ENCODE measurements at regions not wholly inside any gene's neighbourhood (a gene's known extent, or its start where the extent isn't known, plus 50 kb on each side); places are given as distances from the start of the nearest gene placed in this dataset.

GRCh38 chr2:189374481-189374880 is 66.8 kb upstream of the WDR75 start:
- Histone ChIP-seq H3K4me1 (ENCODE audit: control insufficient read depth, low read depth, low read length) (peaks cover 7% of the 10 kb centered on the region), H3K9me3 (ENCODE audit: control insufficient read depth, low read depth, low read length) (no peaks in the 10 kb centered on the region), H3K27ac (ENCODE audit: low read length) (no peak overlapping the region), H3K4me3 (ENCODE audit: low read length) (no peak overlapping the region), H3K9ac (ENCODE audit: low read length) (no peak overlapping the region), H3K36me3 (ENCODE audit: control insufficient read depth, low read depth, low read length) (no peaks in the 10 kb centered on the region), H3K27me3 (ENCODE audit: control insufficient read depth, insufficient read depth, low read length) (no peaks in the 10 kb centered on the region)

- no peaks in the 10 kb centered on the region for H3K27me3 ChIP-seq (ENCODE audit: control insufficient read depth, insufficient read depth, low read length)
- H3K36me3 ChIP-seq (ENCODE audit: control insufficient read depth, low read depth, low read length), result no peaks in the 10 kb centered on the region
- H3K9me3 ChIP-seq (ENCODE audit: control insufficient read depth, low read depth, low read length), result no peaks in the 10 kb centered on the region
- H3K27ac ChIP-seq (ENCODE audit: low read length), result no peak overlapping the region
- no peak overlapping the region for H3K4me3 ChIP-seq (ENCODE audit: low read length)
- H3K4me1 ChIP-seq (ENCODE audit: control insufficient read depth, low read depth, low read length), result peaks cover 16% of the 10 kb centered on the region
- no peak overlapping the region for H3K9ac ChIP-seq (ENCODE audit: low read length)
Observed at GRCh38 chr2:189375842-189376241, 65.4 kb upstream of the WDR75 start.

- Histone ChIP-seq H3K4me1 (ENCODE audit: control insufficient read depth, low read depth, low read length) (peaks cover 17% of the 10 kb centered on the region), H3K9me3 (ENCODE audit: control insufficient read depth, low read depth, low read length) (no peaks in the 10 kb centered on the region), H3K4me3 (ENCODE audit: low read length) (no peak overlapping the region), H3K27ac (ENCODE audit: low read length) (peak overlapping the region; percentile 5), H3K36me3 (ENCODE audit: control insufficient read depth, low read depth, low read length) (no peaks in the 10 kb centered on the region), H3K9ac (ENCODE audit: low read length) (no peak overlapping the region), H3K27me3 (ENCODE audit: control insufficient read depth, insufficient read depth, low read length) (no peaks in the 10 kb centered on the region)
Observed at GRCh38 chr2:189379287-189379630, 62.0 kb upstream of the WDR75 start.

- Histone ChIP-seq H3K36me3 (ENCODE audit: control insufficient read depth, low read depth, low read length) (no peaks in the 10 kb centered on the region), H3K9ac (ENCODE audit: low read length) (no peak overlapping the region), H3K27ac (ENCODE audit: low read length) (no peak overlapping the region), H3K9me3 (ENCODE audit: control insufficient read depth, low read depth, low read length) (no peaks in the 10 kb centered on the region), H3K4me3 (ENCODE audit: low read length) (no peak overlapping the region), H3K4me1 (ENCODE audit: control insufficient read depth, low read depth, low read length) (peaks cover 17% of the 10 kb centered on the region), H3K27me3 (ENCODE audit: control insufficient read depth, insufficient read depth, low read length) (no peaks in the 10 kb centered on the region)
Observed at GRCh38 chr2:189379731-189380261, 61.5 kb upstream of the WDR75 start.

GRCh38 chr2:189382668-189383067 is 58.6 kb upstream of the WDR75 start:
- Histone ChIP-seq H3K36me3 (ENCODE audit: control insufficient read depth, low read depth, low read length) (no peaks in the 10 kb centered on the region), H3K27me3 (ENCODE audit: control insufficient read depth, insufficient read depth, low read length) (no peaks in the 10 kb centered on the region), H3K9me3 (ENCODE audit: control insufficient read depth, low read depth, low read length) (no peaks in the 10 kb centered on the region), H3K27ac (ENCODE audit: low read length) (no peak overlapping the region), H3K4me1 (ENCODE audit: control insufficient read depth, low read depth, low read length) (peaks cover 17% of the 10 kb centered on the region), H3K9ac (ENCODE audit: low read length) (no peak overlapping the region), H3K4me3 (ENCODE audit: low read length) (no peak overlapping the region)

GRCh38 chr2:189386741-189387140 is 54.5 kb upstream of the WDR75 start:
- Histone ChIP-seq H3K36me3 (ENCODE audit: control insufficient read depth, low read depth, low read length) (no peaks in the 10 kb centered on the region), H3K4me3 (ENCODE audit: low read length) (no peak overlapping the region), H3K9me3 (ENCODE audit: control insufficient read depth, low read depth, low read length) (no peaks in the 10 kb centered on the region), H3K9ac (ENCODE audit: low read length) (no peak overlapping the region), H3K27ac (ENCODE audit: low read length) (no peak overlapping the region), H3K4me1 (ENCODE audit: control insufficient read depth, low read depth, low read length) (no peaks in the 10 kb centered on the region), H3K27me3 (ENCODE audit: control insufficient read depth, insufficient read depth, low read length) (no peaks in the 10 kb centered on the region)

- H3K4me3 ChIP-seq (ENCODE audit: low read length), result no peak overlapping the region
- no peaks in the 10 kb centered on the region for H3K36me3 ChIP-seq (ENCODE audit: control insufficient read depth, low read depth, low read length)
- H3K9me3 ChIP-seq (ENCODE audit: control insufficient read depth, low read depth, low read length), result no peaks in the 10 kb centered on the region
- H3K9ac ChIP-seq (ENCODE audit: low read length), result no peak overlapping the region
- no peaks in the 10 kb centered on the region for H3K27me3 ChIP-seq (ENCODE audit: control insufficient read depth, insufficient read depth, low read length)
- no peak overlapping the region for H3K27ac ChIP-seq (ENCODE audit: low read length)
- no peaks in the 10 kb centered on the region for H3K4me1 ChIP-seq (ENCODE audit: control insufficient read depth, low read depth, low read length)
Observed at GRCh38 chr2:189391201-189391600, 50.1 kb upstream of the WDR75 start.

Measured in iPS-18a (cell line).